Immature natural killer cell (primary cell): ENCODE measurements at regions not wholly inside any gene's neighbourhood (a gene's known extent, or its start where the extent isn't known, plus 50 kb on each side); places are given as distances from the start of the nearest gene placed in this dataset.

Source experiments
- DNase-seq, 3 donors: peaks; one replicate each; pipeline ENCODE4 v3.0.0; 2022; ENCODE audit warnings: mixed read lengths in 1 of 3
- H3K27ac Mint-ChIP-seq, 6 donors: one replicate each; pipeline ENCODE4 v1.8.0; 2020; ENCODE audit warnings: mixed read lengths in 6 of 6, mild to moderate bottlenecking in 5 of 6, inconsistent platforms in 4 of 6, moderate library complexity in 3 of 6
- H3K27me3 Mint-ChIP-seq, 3 donors: one replicate each; pipeline ENCODE4 v1.8.0; 2020 to 2021; ENCODE audit warnings: low read depth in 3 of 3, mild to moderate bottlenecking in 3 of 3, mixed read lengths in 3 of 3, moderate library complexity in 3 of 3, inconsistent platforms in 1 of 3
- H3K36me3 Mint-ChIP-seq, 3 donors: one replicate each; pipeline ENCODE4 v1.8.0; 2020; ENCODE audit warnings: mixed read lengths in 3 of 3, inconsistent platforms in 2 of 3, mild to moderate bottlenecking in 2 of 3
- H3K4me1 Mint-ChIP-seq, 2 donors: one replicate each; pipeline ENCODE4 v1.8.0; 2020; ENCODE audit warnings: inconsistent platforms in 2 of 2, mild to moderate bottlenecking in 2 of 2, mixed read lengths in 2 of 2, moderate library complexity in 1 of 2
- H3K4me3 Mint-ChIP-seq, 5 donors: one replicate each; pipeline ENCODE4 v1.8.0; 2020; ENCODE audit warnings: mild to moderate bottlenecking in 5 of 5, mixed read lengths in 5 of 5, inconsistent platforms in 3 of 5, moderate library complexity in 3 of 5
- H3K9me3 Mint-ChIP-seq, 6 donors: one replicate each; pipeline ENCODE4 v1.8.0; 2020; ENCODE audit warnings: mild to moderate bottlenecking in 6 of 6, mixed read lengths in 6 of 6, inconsistent platforms in 4 of 6, moderate library complexity in 3 of 6

- no peaks in the 10 kb centered on the region for H3K4me1 Mint-ChIP-seq
- peaks cover 0 to 4% (median 3%) of the 10 kb centered on the region in 3 donors for H3K27me3 Mint-ChIP-seq
- H3K27ac Mint-ChIP-seq: no peak overlapping the region
- no peak overlapping the region for H3K4me3 Mint-ChIP-seq
- H3K9me3 Mint-ChIP-seq: no peaks in the 10 kb centered on the region
- H3K36me3 Mint-ChIP-seq: no peaks in the 10 kb centered on the region
- no peak for DNase-seq
Observed at GRCh38 chrX:110569506-110569905, 210.9 kb downstream of the RTL9 start.

- Mint-ChIP-seq H3K36me3 (no peaks in the 10 kb centered on the region), H3K27me3 (peaks cover 0 to 5% (median 2%) of the 10 kb centered on the region in 3 donors), H3K9me3 (no peaks in the 10 kb centered on the region), H3K4me3 (no peak overlapping the region), H3K27ac (no peak overlapping the region), H3K4me1 (no peaks in the 10 kb centered on the region)
- no peak for DNase-seq
Observed at GRCh38 chrX:110578270-110578669, 217.3 kb downstream of the CHRDL1 start.

- no peak overlapping the region for H3K27ac Mint-ChIP-seq
- H3K36me3 Mint-ChIP-seq: no peaks in the 10 kb centered on the region
- peaks cover 0 to 7% (median 2%) of the 10 kb centered on the region in 3 donors for H3K27me3 Mint-ChIP-seq
- H3K9me3 Mint-ChIP-seq: peaks cover 0 to 2% (median 0%) of the 10 kb centered on the region in 6 donors
- no peak overlapping the region for H3K4me3 Mint-ChIP-seq
- DNase-seq: no peak
- no peaks in the 10 kb centered on the region for H3K4me1 Mint-ChIP-seq
Observed at GRCh38 chrX:110584083-110584482, 211.5 kb downstream of the CHRDL1 start.

GRCh38 chrX:110588164-110588563 is 207.5 kb downstream of the CHRDL1 start:
- H3K27ac Mint-ChIP-seq: no peak overlapping the region
- no peak overlapping the region for H3K4me3 Mint-ChIP-seq
- H3K36me3 Mint-ChIP-seq: no peaks in the 10 kb centered on the region
- peaks cover 0 to 2% (median 0%) of the 10 kb centered on the region in 3 donors for H3K27me3 Mint-ChIP-seq
- peaks cover 0 to 2% (median 0%) of the 10 kb centered on the region in 6 donors for H3K9me3 Mint-ChIP-seq
- DNase-seq: no peak
- no peaks in the 10 kb centered on the region for H3K4me1 Mint-ChIP-seq

GRCh38 chrX:110588853-110589252 is 206.8 kb downstream of the CHRDL1 start:
- Mint-ChIP-seq H3K9me3 (peaks cover 0 to 2% (median 0%) of the 10 kb centered on the region in 6 donors), H3K4me1 (no peaks in the 10 kb centered on the region), H3K36me3 (no peaks in the 10 kb centered on the region), H3K4me3 (no peak overlapping the region), H3K27me3 (peaks cover 0 to 2% (median 0%) of the 10 kb centered on the region in 3 donors), H3K27ac (no peak overlapping the region)
- DNase-seq: no peak

GRCh38 chrX:110600745-110601310 is 194.8 kb downstream of the CHRDL1 start:
- Mint-ChIP-seq H3K27me3 (peaks cover 2 to 8% (median 3%) of the 10 kb centered on the region in 3 donors), H3K4me3 (no peak overlapping the region), H3K36me3 (no peaks in the 10 kb centered on the region), H3K27ac (no peak overlapping the region), H3K4me1 (no peaks in the 10 kb centered on the region), H3K9me3 (peaks cover 0 to 14% (median 7%) of the 10 kb centered on the region in 6 donors)
- no peak for DNase-seq

- H3K27me3 Mint-ChIP-seq: peaks cover 0 to 5% (median 3%) of the 10 kb centered on the region in 3 donors
- H3K36me3 Mint-ChIP-seq: no peaks in the 10 kb centered on the region
- no peak overlapping the region for H3K4me3 Mint-ChIP-seq
- peaks cover 0 to 2% (median under 1%) of the 10 kb centered on the region in 6 donors for H3K9me3 Mint-ChIP-seq
- no peak overlapping the region for H3K27ac Mint-ChIP-seq
- DNase-seq: no peak
- H3K4me1 Mint-ChIP-seq: no peaks in the 10 kb centered on the region
Observed at GRCh38 chrX:110614596-110614995, 181.0 kb downstream of the CHRDL1 start.
